Mucosa of descending colon (tissue), 3 donors: ENCODE measurements at regions not wholly inside any gene's neighbourhood (a gene's known extent, or its start where the extent isn't known, plus 50 kb on each side); places are given as distances from the start of the nearest gene placed in this dataset.

Experiments
- ATAC-seq: fragments of 200-7000 bp; cut with Tn5 transposase; one replicate; pipeline ENCODE4 v1.9.1; 2020; ENCODE audit warnings: mild to moderate bottlenecking, moderate library complexity
- DNase-seq, 3 donors: peaks; one replicate each; pipeline ENCODE4 v3.0.0-alpha.2; 2020
- H3K36me3 ChIP-seq: fragments of 200-600 bp; one replicate; pipeline ENCODE4 v1.8.0; 2021; ENCODE audit warnings: low read depth, mild to moderate bottlenecking
- H3K4me1 ChIP-seq: fragments of 200-600 bp; one replicate; pipeline ENCODE4 v1.8.0; 2021; ENCODE audit warnings: low read depth, mild to moderate bottlenecking
- H3K4me3 ChIP-seq: fragments of 200-600 bp; one replicate; pipeline ENCODE4 v1.8.0; 2021; ENCODE audit warnings: mild to moderate bottlenecking
- H3K9me3 ChIP-seq: fragments of 200-600 bp; one replicate; pipeline ENCODE4 v1.8.0; 2021; ENCODE audit warnings: mild to moderate bottlenecking
- CTCF ChIP-seq: fragments of 200-600 bp; IDR thresholded peaks from one replicate; pipeline ENCODE4 v1.8.0; 2022; ENCODE audit warnings: antibody characterized with exemption, mild to moderate bottlenecking
- intact Hi-C, 2 donors: fragments of 100-400 bp; cut with DNase I in 1 of 2; cut with micrococcal nuclease in 1 of 2; formaldehyde crosslinking; loops; one replicate each; pipeline versions ENCODE4 v1.11.0 to v1.11.1; 2022; cut with DNase I, micrococcal nuclease
- donor health status: DM: no; HTN: no; CAD: no; lungs with moderate emphysema.
- donor health status: DM: no; HTN: no; CAD: no.
- donor health status: DM: no; HTN: yes; CAD: no.

- Histone ChIP-seq H3K4me3 (no peak overlapping the region), H3K36me3 (no peaks in the 10 kb centered on the region), H3K4me1 (no peaks in the 10 kb centered on the region), H3K9me3 (no peaks in the 10 kb centered on the region)
- ATAC-seq (no peak), DNase-seq (no peak)
- intact Hi-C loops, result no loop called here
- TF ChIP-seq CTCF, result no peak
Observed at GRCh38 chr14:97301931-97302559, 504.9 kb downstream of the VRK1 start.

GRCh38 chr14:97306133-97306759, 509.1 kb downstream of the VRK1 start:
- no peaks in the 10 kb centered on the region for H3K4me1 ChIP-seq
- no peak for TF ChIP-seq CTCF
- intact Hi-C loops, result no loop called here
- no peaks in the 10 kb centered on the region for H3K9me3 ChIP-seq
- no peak overlapping the region for H3K4me3 ChIP-seq
- DNase-seq, result no peak
- ATAC-seq, result no peak
- no peaks in the 10 kb centered on the region for H3K36me3 ChIP-seq

GRCh38 chr14:97306760-97307246, 509.6 kb downstream of the VRK1 start:
- H3K36me3 ChIP-seq, result no peaks in the 10 kb centered on the region
- H3K4me1 ChIP-seq, result no peaks in the 10 kb centered on the region
- DNase-seq, result no peak
- no peak for TF ChIP-seq CTCF
- no peaks in the 10 kb centered on the region for H3K9me3 ChIP-seq
- ATAC-seq, result no peak
- no peak overlapping the region for H3K4me3 ChIP-seq
- intact Hi-C loops, result no loop called here

- ATAC-seq (no peak), DNase-seq (no peak)
- no peak for TF ChIP-seq CTCF
- H3K9me3 ChIP-seq, result peaks cover 3% of the 10 kb centered on the region
- H3K4me1 ChIP-seq, result no peaks in the 10 kb centered on the region
- no peak overlapping the region for H3K4me3 ChIP-seq
- H3K36me3 ChIP-seq, result no peaks in the 10 kb centered on the region
- intact Hi-C loops, result no loop called here
Observed at GRCh38 chr14:97311411-97311810, 514.2 kb downstream of the VRK1 start.

- no peak for TF ChIP-seq CTCF
- intact Hi-C loops, result no loop called here
- DNase-seq (no peak), ATAC-seq (no peak)
- peaks cover 3% of the 10 kb centered on the region for H3K9me3 ChIP-seq
- no peaks in the 10 kb centered on the region for H3K36me3 ChIP-seq
- no peak overlapping the region for H3K4me3 ChIP-seq
- H3K4me1 ChIP-seq, result no peaks in the 10 kb centered on the region
Observed at GRCh38 chr14:97312910-97313309, 515.7 kb downstream of the VRK1 start.
